Testis (tissue), 2 donors: ENCODE measurements at regions not wholly inside any gene's neighbourhood (a gene's known extent, or its start where the extent isn't known, plus 50 kb on each side); places are given as distances from the start of the nearest gene placed in this dataset.

Experiments used
- DNase-seq: peaks from one replicate; pipeline ENCODE4 v3.0.0-alpha.2; 2019
- H3K27ac ChIP-seq, 2 donors: fragments of 200-600 bp; sonication (generic); one replicate each; pipeline ENCODE4 v1.5.1; 2019
- H3K27me3 ChIP-seq: fragments of 200-600 bp; sonication (generic); one replicate; pipeline ENCODE4 v1.5.1; 2019
- H3K36me3 ChIP-seq: fragments of 200-600 bp; sonication (generic); one replicate; pipeline ENCODE4 v1.5.1; 2017; ENCODE audit warnings: low read depth; ENCODE audit errors: missing control alignments
- H3K4me1 ChIP-seq: fragments of 200-600 bp; sonication (generic); one replicate; pipeline ENCODE4 v1.5.1; 2019
- H3K4me3 ChIP-seq, 2 donors: fragments of 200-600 bp; sonication (generic); one replicate each; pipeline ENCODE4 v1.5.1; 2017 to 2019
- H3K9me3 ChIP-seq: fragments of 200-600 bp; sonication (generic); one replicate; pipeline ENCODE4 v1.5.1; 2017
- POLR2A ChIP-seq: fragments of 450-650 bp; IDR thresholded peaks from one replicate; pipeline ENCODE4 v1.6.1; 2017; ENCODE audit warnings: antibody characterized with exemption, mild to moderate bottlenecking, moderate library complexity
- WGBS, 2 donors: methylation state at CpG; one replicate each; pipeline ENCODE4 v1.1.5; 2018; 5-methylcytosine and 5-hydroxymethylcytosine counted together
- intact Hi-C: fragments of 100-400 bp; cut with DNase I; formaldehyde crosslinking; loops from one replicate; pipeline ENCODE4 v1.15.1; 2023; ENCODE audit warnings: low total_unique reads
- TF ChIP-seq, protein P1 (sequence below), 3 experiments: fragments of 450-650 bp in 2 of 3; fragments of 200-600 bp in 1 of 3; sonication (generic) in 1 of 3; IDR thresholded peaks; one replicate each; pipeline ENCODE4 v1.5.1; 2016 to 2019; ENCODE audit warnings: antibody characterized with exemption in 3 of 3, mild to moderate bottlenecking in 2 of 3, moderate library complexity in 1 of 3

DNA sequence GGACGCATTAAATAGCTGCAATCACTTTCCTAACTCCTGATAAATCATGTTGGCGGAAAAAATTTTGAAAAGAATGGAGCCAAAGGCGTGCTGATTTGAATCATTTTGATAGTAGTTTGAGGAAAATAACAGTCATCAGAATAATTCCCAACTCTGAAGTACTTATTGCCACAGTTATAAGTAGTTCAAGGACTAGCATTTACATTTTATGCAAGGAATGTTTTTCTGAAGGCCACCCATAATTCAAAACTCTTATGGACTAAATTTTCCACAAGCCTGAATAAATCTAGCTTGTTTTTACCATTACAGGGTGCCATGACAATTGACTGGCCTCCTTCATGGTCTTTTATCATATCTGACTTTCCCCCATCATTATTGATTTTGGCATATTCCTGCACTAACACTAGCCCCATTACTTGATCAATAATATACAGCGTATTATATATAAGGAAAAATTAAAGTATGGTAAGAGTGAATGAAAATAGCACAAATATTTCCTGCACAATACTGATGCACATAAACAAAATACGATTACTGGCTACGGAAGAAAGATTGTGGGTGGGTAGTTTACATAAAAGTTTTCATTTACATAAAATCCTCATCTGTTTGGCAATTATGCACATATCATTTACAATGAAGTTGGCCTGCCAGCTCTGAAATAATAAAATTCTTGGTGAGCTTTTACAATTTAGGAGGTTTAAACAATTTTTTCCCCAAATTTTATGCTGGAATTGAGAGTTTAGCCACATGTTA is 334.6 kb downstream of the ARL6IP6 start:
- Histone ChIP-seq H3K27ac (no peak overlapping the region), H3K36me3 (no peaks in the 10 kb centered on the region), H3K27me3 (no peaks in the 10 kb centered on the region), H3K9me3 (no peaks in the 10 kb centered on the region), H3K4me3 (no peak overlapping the region), H3K4me1 (no peaks in the 10 kb centered on the region)
- TF ChIP-seq POLR2A, result no peak
- TF ChIP-seq, protein P1, sequence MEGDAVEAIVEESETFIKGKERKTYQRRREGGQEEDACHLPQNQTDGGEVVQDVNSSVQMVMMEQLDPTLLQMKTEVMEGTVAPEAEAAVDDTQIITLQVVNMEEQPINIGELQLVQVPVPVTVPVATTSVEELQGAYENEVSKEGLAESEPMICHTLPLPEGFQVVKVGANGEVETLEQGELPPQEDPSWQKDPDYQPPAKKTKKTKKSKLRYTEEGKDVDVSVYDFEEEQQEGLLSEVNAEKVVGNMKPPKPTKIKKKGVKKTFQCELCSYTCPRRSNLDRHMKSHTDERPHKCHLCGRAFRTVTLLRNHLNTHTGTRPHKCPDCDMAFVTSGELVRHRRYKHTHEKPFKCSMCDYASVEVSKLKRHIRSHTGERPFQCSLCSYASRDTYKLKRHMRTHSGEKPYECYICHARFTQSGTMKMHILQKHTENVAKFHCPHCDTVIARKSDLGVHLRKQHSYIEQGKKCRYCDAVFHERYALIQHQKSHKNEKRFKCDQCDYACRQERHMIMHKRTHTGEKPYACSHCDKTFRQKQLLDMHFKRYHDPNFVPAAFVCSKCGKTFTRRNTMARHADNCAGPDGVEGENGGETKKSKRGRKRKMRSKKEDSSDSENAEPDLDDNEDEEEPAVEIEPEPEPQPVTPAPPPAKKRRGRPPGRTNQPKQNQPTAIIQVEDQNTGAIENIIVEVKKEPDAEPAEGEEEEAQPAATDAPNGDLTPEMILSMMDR (IDR thresholded peaks at IDR 0.05), result no peak
- DNase-seq, result no peak
- intact Hi-C loops, result no loop called here
- WGBS, 2 donors, result 87% methylated on average over 6 of the region's 6 CpGs

DNA sequence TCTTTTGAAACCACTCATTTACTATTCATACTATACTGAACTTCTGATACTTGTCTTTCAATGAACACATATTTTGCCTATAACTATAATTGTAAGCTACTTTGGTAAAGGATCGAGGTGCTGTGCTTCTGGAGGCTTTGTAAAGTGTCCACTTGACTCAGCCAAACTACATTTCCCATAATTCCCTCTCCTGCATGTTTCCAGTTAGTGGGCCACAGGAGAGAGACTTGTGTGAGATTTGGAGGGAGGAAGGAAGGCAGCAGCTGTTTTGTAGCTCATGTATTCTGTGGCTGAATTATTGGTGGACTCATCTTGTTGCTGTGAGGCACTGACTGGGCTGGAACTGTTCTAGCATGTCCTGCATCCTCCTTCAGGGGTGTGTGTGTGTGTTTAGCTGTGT is 328.8 kb downstream of the ARL6IP6 start:
- no peak overlapping the region for H3K4me3 ChIP-seq
- 63 to 83% methylated on average over 1 of the region's 1 CpG for WGBS, 2 donors
- no peak for TF ChIP-seq POLR2A
- TF ChIP-seq, protein P1 (IDR thresholded peaks at IDR 0.05), result no peak
- no peaks in the 10 kb centered on the region for H3K9me3 ChIP-seq
- no peaks in the 10 kb centered on the region for H3K36me3 ChIP-seq
- DNase-seq, result no peak
- intact Hi-C loops, result no loop called here
- H3K4me1 ChIP-seq, result no peaks in the 10 kb centered on the region
- H3K27ac ChIP-seq, result no peak overlapping the region
- no peaks in the 10 kb centered on the region for H3K27me3 ChIP-seq

DNA sequence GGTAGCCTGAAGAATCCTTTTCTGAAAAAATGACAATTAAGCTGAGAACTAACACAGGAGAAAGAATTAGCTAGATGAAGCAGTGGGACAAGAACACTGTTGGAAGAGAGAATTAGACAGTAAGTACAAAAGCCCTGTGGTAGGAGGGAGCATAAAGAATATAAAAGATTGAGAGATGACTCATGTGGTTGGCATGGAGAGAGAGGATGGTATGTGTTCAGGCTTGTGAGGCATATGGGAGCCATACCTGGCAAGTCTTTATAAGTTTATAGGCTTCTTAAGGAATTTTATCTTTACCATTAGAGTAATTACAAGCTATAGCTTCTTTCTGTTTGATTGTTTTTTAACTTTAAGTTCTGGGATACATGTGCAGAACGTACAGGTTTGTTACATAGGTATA is 325.0 kb downstream of the ARL6IP6 start:
- Histone ChIP-seq H3K27ac (no peak overlapping the region), H3K4me1 (no peaks in the 10 kb centered on the region), H3K9me3 (no peaks in the 10 kb centered on the region), H3K4me3 (no peak overlapping the region), H3K27me3 (no peaks in the 10 kb centered on the region), H3K36me3 (no peaks in the 10 kb centered on the region)
- WGBS, 2 donors, result 78 to 79% methylated on average over 1 of the region's 1 CpG
- TF ChIP-seq POLR2A, result no peak
- TF ChIP-seq, protein P1 (IDR thresholded peaks at IDR 0.05), result no peak
- intact Hi-C loops, result no loop called here
- no peak for DNase-seq

DNA sequence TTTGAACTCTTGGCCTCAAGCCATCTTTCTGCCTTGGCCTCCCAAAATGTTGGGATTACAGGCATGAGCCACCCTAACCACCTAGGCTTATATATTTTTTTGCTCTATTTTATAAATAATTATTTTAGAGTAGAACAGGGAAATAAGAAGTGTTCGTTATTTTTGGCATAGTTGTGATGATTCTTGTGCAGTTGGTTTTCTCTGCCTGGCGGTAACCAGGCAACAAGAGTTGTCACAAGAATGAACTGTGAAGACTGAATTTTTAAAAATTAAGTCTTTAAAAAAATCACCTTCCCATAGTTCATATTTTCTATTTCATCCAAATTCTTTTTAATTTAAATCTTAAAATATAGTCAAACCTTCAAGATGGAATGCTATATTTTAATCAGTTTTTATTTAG is 310.2 kb downstream of the ARL6IP6 start:
- Histone ChIP-seq H3K9me3 (no peaks in the 10 kb centered on the region), H3K4me3 (no peak overlapping the region), H3K36me3 (no peaks in the 10 kb centered on the region), H3K4me1 (no peaks in the 10 kb centered on the region), H3K27ac (no peak overlapping the region), H3K27me3 (no peaks in the 10 kb centered on the region)
- WGBS, 2 donors, result 63 to 72% methylated on average over 2 of the region's 2 CpGs
- DNase-seq, result no peak
- TF ChIP-seq, protein P1 (IDR thresholded peaks at IDR 0.05), result no peak
- no peak for TF ChIP-seq POLR2A
- intact Hi-C loops, result no loop called here

DNA sequence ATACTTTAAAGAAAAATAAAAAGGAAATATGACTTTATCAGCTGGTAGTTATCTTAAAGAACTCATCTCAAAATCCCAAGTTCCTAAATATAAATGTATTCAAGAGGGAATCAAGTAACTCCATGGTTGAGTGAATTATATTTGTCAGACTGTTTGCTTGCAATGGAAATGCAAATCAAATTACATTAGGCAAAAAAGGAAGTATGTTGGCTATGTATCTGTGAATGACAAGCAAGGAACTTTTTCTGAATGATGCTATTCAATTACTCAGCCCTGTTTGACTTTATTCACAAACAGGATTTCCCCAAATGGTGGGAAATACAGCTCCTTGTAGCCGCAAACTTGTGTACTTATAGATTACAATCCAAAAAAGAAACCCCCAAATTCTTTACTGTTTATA is 309.1 kb downstream of the ARL6IP6 start:
- WGBS, 2 donors, result 82 to 95% methylated on average over 1 of the region's 1 CpG

More for the DNA sequence above, 309.1 kb downstream of the ARL6IP6 start:
- intact Hi-C loops, result no loop called here
- no peaks in the 10 kb centered on the region for H3K27me3 ChIP-seq
- no peaks in the 10 kb centered on the region for H3K36me3 ChIP-seq
- no peak for TF ChIP-seq POLR2A
- TF ChIP-seq, protein P1 (IDR thresholded peaks at IDR 0.05), result no peak
- DNase-seq, result no peak
- H3K4me1 ChIP-seq, result no peaks in the 10 kb centered on the region
- H3K4me3 ChIP-seq, result no peak overlapping the region
- no peaks in the 10 kb centered on the region for H3K9me3 ChIP-seq
- H3K27ac ChIP-seq, result no peak overlapping the region
